ENCODE measurements at regions not wholly inside any gene's neighbourhood (a gene's known extent, or its start where the extent isn't known, plus 50 kb on each side); places are given as distances from the start of the nearest gene placed in this dataset.

DNA sequence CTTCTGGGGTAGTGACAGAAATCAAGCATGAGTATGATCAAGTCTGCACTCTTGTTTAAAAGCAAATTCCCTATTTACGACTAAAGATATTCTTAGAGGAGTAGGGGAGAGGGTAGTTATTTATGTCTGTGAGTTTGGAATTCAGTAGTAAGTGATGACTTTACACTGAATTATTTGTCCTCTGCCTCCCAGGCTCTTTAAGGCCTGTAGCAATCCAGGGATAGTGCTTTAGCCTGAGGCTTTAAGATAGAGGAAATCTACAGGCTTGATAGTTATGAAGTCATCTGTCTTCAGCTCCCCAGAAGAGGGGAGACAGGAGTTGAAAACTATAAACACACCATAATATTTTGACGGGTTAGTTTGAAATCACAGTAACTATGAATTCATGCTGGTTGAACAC lies 664.5 kb downstream of the EPM2A start:
- Mint-ChIP-seq H3K36me3 (ENCODE audit: unreplicated experiment) (peaks cover 2% of the 10 kb centered on the region), H3K27me3 (ENCODE audit: unreplicated experiment) (no peaks in the 10 kb centered on the region), H3K9me3 (ENCODE audit: unreplicated experiment) (no peaks in the 10 kb centered on the region), H3K4me3 (ENCODE audit: unreplicated experiment) (no peak overlapping the region), H3K4me1 (ENCODE audit: unreplicated experiment) (peaks cover 21% of the 10 kb centered on the region), H3K27ac (ENCODE audit: unreplicated experiment) (no peak overlapping the region)
- no peak for DNase-seq (ENCODE audit: extremely low spot score, unreplicated experiment)
- TF ChIP-seq, protein P1, sequence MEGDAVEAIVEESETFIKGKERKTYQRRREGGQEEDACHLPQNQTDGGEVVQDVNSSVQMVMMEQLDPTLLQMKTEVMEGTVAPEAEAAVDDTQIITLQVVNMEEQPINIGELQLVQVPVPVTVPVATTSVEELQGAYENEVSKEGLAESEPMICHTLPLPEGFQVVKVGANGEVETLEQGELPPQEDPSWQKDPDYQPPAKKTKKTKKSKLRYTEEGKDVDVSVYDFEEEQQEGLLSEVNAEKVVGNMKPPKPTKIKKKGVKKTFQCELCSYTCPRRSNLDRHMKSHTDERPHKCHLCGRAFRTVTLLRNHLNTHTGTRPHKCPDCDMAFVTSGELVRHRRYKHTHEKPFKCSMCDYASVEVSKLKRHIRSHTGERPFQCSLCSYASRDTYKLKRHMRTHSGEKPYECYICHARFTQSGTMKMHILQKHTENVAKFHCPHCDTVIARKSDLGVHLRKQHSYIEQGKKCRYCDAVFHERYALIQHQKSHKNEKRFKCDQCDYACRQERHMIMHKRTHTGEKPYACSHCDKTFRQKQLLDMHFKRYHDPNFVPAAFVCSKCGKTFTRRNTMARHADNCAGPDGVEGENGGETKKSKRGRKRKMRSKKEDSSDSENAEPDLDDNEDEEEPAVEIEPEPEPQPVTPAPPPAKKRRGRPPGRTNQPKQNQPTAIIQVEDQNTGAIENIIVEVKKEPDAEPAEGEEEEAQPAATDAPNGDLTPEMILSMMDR (IDR thresholded peaks at IDR 0.05): no peak

DNA sequence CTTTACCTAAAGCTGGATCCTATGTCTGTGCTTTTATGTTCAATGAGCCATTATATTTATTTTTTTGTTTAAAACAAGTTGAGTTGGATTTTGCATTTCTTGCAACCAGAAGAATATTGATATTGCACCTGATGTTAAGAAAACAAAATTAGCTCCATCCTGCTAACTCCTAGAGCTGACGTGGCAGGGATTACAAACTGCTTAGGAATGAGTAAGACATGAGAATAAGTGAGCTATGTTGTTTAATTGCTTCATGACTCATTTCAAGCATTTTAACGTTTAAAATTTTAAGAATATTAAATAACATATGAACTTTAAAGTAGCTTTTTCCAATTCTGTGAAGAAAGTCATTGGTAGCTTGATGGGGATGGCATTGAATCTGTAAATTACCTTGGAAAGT lies 663.5 kb downstream of the EPM2A start:
- H3K9me3 Mint-ChIP-seq (ENCODE audit: unreplicated experiment): no peaks in the 10 kb centered on the region
- no peak overlapping the region for H3K4me3 Mint-ChIP-seq (ENCODE audit: unreplicated experiment)
- peaks cover 21% of the 10 kb centered on the region for H3K4me1 Mint-ChIP-seq (ENCODE audit: unreplicated experiment)
- no peak for DNase-seq (ENCODE audit: extremely low spot score, unreplicated experiment)
- TF ChIP-seq, protein P1 (IDR thresholded peaks at IDR 0.05): no peak
- peaks cover 2% of the 10 kb centered on the region for H3K36me3 Mint-ChIP-seq (ENCODE audit: unreplicated experiment)
- no peak overlapping the region for H3K27ac Mint-ChIP-seq (ENCODE audit: unreplicated experiment)
- no peaks in the 10 kb centered on the region for H3K27me3 Mint-ChIP-seq (ENCODE audit: unreplicated experiment)

DNA sequence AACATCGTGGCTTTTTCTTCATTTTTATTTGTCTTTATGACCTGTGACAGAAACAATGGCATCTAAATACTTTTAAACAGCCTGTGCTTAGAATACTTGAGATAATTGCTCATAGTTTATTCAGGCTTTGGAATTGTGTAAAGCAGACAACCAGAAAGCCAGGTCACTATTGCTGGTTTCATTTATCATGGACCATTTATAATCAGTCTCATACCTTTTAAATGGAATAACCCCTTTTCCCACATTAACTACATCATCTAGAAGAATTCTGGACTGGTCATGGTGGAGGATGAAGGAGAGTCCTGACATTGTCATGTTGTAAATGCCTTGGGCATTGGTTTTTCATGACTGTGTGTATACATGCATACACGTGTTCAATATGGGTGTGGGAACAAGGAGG lies 661.5 kb downstream of the EPM2A start:
- no peak overlapping the region for H3K4me3 Mint-ChIP-seq (ENCODE audit: unreplicated experiment)
- H3K27me3 Mint-ChIP-seq (ENCODE audit: unreplicated experiment): no peaks in the 10 kb centered on the region
- TF ChIP-seq, protein P1 (IDR thresholded peaks at IDR 0.05): no peak
- DNase-seq (ENCODE audit: extremely low spot score, unreplicated experiment): no peak
- peaks cover 17% of the 10 kb centered on the region for H3K4me1 Mint-ChIP-seq (ENCODE audit: unreplicated experiment)
- H3K36me3 Mint-ChIP-seq (ENCODE audit: unreplicated experiment): peaks cover 2% of the 10 kb centered on the region
- H3K9me3 Mint-ChIP-seq (ENCODE audit: unreplicated experiment): no peaks in the 10 kb centered on the region
- no peak overlapping the region for H3K27ac Mint-ChIP-seq (ENCODE audit: unreplicated experiment)

DNA sequence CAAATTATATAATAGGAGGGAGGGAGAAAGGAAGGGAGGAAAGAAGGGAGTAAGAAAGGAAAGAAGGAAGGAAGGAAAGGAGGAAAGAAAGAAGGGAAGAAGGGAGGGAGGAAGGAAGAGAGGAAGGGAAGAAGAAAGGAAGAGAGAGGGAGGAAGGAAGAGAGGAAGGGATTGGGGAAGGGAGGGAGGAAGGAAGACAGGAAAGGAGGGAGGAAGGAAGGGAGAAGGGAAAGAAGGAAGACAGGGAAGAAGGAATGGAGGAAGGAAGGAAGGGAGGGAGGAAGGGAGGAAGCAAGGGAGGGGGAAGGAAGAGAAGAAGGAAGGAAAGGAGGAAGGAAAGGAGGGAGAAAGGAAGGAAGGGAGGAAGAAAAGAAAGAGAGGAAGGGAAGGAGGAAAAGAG lies 660.5 kb downstream of the EPM2A start:
- TF ChIP-seq, protein P1 (IDR thresholded peaks at IDR 0.05): no peak
- Mint-ChIP-seq H3K9me3 (ENCODE audit: unreplicated experiment) (no peaks in the 10 kb centered on the region), H3K4me1 (ENCODE audit: unreplicated experiment) (peaks cover 15% of the 10 kb centered on the region), H3K27ac (ENCODE audit: unreplicated experiment) (no peak overlapping the region), H3K36me3 (ENCODE audit: unreplicated experiment) (peaks cover 2% of the 10 kb centered on the region), H3K4me3 (ENCODE audit: unreplicated experiment) (no peak overlapping the region), H3K27me3 (ENCODE audit: unreplicated experiment) (no peaks in the 10 kb centered on the region)
- DNase-seq (ENCODE audit: extremely low spot score, unreplicated experiment): no peak

DNA sequence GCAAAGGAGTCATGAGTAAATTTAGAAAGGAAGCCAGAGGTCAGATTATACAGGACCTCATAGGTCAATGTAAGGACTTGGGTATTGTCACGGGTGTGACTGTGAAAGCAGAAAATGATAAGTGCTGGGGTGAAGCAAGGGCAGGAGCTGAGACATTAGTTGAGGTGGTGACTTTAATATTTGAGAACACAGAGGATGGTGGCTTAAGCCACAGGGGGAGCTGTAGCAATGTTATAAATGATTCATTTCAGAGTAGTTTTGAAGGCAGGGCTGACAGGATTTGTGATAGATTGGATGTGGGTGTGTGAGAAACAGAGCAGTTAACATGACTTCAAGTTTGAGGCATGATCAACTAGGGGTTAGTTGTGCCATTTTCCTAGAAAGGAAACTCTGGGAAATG lies 659.9 kb downstream of the EPM2A start:
- Mint-ChIP-seq H3K27me3 (ENCODE audit: unreplicated experiment) (no peaks in the 10 kb centered on the region), H3K27ac (ENCODE audit: unreplicated experiment) (no peak overlapping the region), H3K9me3 (ENCODE audit: unreplicated experiment) (no peaks in the 10 kb centered on the region), H3K36me3 (ENCODE audit: unreplicated experiment) (peaks cover 2% of the 10 kb centered on the region), H3K4me3 (ENCODE audit: unreplicated experiment) (no peak overlapping the region), H3K4me1 (ENCODE audit: unreplicated experiment) (peaks cover 10% of the 10 kb centered on the region)
- TF ChIP-seq, protein P1 (IDR thresholded peaks at IDR 0.05): no peak
- DNase-seq (ENCODE audit: extremely low spot score, unreplicated experiment): no peak

Data from osteocyte (in vitro differentiated cells).